B cell (primary cell): ENCODE measurements at regions not wholly inside any gene's neighbourhood (a gene's known extent, or its start where the extent isn't known, plus 50 kb on each side); places are given as distances from the start of the nearest gene placed in this dataset.

ENCODE experiments used
- ATAC-seq: fragments of 200-7000 bp; cut with Tn5 transposase; one replicate; pipeline ENCODE4 v1.10.0; 2021; ENCODE audit warnings: low read depth, mild to moderate bottlenecking, moderate number of reproducible peaks, moderate library complexity
- CTCF ChIA-PET: fragments of 350-600 bp; sonication (Branson Sonifier 250); formaldehyde crosslinking; loops from one replicate; lab custom pipeline; 2021; ENCODE audit warnings: antibody characterized with exemption, inconsistent platforms; lab: Charles Lee
- POLR2A ChIA-PET: fragments of 350-600 bp; sonication (Branson Sonifier 250); formaldehyde crosslinking; loops from one replicate; lab custom pipeline; 2021; ENCODE audit warnings: antibody characterized with exemption; lab: Charles Lee
- DNase-seq: peaks from one replicate; pipeline ENCODE4 v3.0.0; 2013
- H2AFZ ChIP-seq: 2 replicates; pipeline ENCODE4 v1.6.1; 2012; ENCODE audit warnings: mild to moderate bottlenecking, low read depth, low read length; ENCODE audit not compliant: insufficient read depth, poor library complexity, severe bottlenecking
- H3K27ac ChIP-seq, 2 donors: 1 replicate in 1 of 2; 2 replicates in 1 of 2; pipeline ENCODE4 v1.5.1; 2012 to 2013; ENCODE audit warnings: low read length in 2 of 2, mild to moderate bottlenecking in 2 of 2, moderate library complexity in 1 of 2
- H3K27me3 ChIP-seq, 4 experiments: fragments of 200-600 bp in 1 of 4; sonication (generic) in 1 of 4; replicated peaks in 1 of 4; 1 replicate in 2 of 4; 2 replicates in 2 of 4; pipeline versions ENCODE4 v1.6.1 to v1.7.0; 2013 to 2016; ENCODE audit warnings: low read length in 3 of 4, mild to moderate bottlenecking in 2 of 4, mixed read lengths in 1 of 4, moderate library complexity in 1 of 4; ENCODE audit not compliant: insufficient read depth in 4 of 4, control insufficient read depth in 3 of 4; ENCODE audit errors: control extremely low read depth in 1 of 4
- H3K36me3 ChIP-seq, 2 experiments: replicated peaks in 1 of 2; 1 replicate in 1 of 2; 2 replicates in 1 of 2; pipeline versions ENCODE4 v1.6.1 to v1.7.1; 2013; ENCODE audit warnings: low read length in 1 of 2; ENCODE audit not compliant: insufficient read depth in 2 of 2, control insufficient read depth in 1 of 2; ENCODE audit errors: control extremely low read depth in 1 of 2, extremely low read depth in 1 of 2
- H3K4me1 ChIP-seq, 2 donors: fragments of 200-600 bp in 1 of 2; sonication (generic) in 1 of 2; 1 replicate in 1 of 2; 2 replicates in 1 of 2; pipeline versions ENCODE4 v1.5.1 to v1.6.1; 2013 to 2017; ENCODE audit warnings: low read length in 2 of 2; ENCODE audit not compliant: control insufficient read depth in 2 of 2, insufficient read depth in 2 of 2
- H3K4me2 ChIP-seq: replicated peaks from 2 replicates; pipeline ENCODE3; 2012; ENCODE audit warnings: mild to moderate bottlenecking, low read depth, low read length; ENCODE audit not compliant: poor library complexity, severe bottlenecking
- H3K4me3 ChIP-seq, 5 experiments: fragments of 200-600 bp in 1 of 5; sonication (generic) in 1 of 5; 1 replicate in 3 of 5; 2 replicates in 2 of 5; pipeline versions ENCODE4 v1.5.1 to v1.7.0; 2011 to 2016; ENCODE audit warnings: low read length in 4 of 5, mild to moderate bottlenecking in 4 of 5, low read depth in 2 of 5, control low read depth in 1 of 5, moderate library complexity in 1 of 5; ENCODE audit not compliant: insufficient read depth in 1 of 5; ENCODE audit errors: control extremely low read depth in 1 of 5, extremely low read depth in 1 of 5
- H3K79me2 ChIP-seq: fragments of 200-600 bp; sonication (generic); one replicate; pipeline ENCODE4 v1.6.0; 2016; ENCODE audit warnings: low read length; ENCODE audit not compliant: control insufficient read depth, insufficient read depth
- H3K9ac ChIP-seq: fragments of 200-600 bp; sonication (generic); 2 replicates; pipeline ENCODE4 v1.6.1; 2017; ENCODE audit warnings: mild to moderate bottlenecking, low read length, moderate library complexity
- H3K9me3 ChIP-seq, 3 donors: one replicate each; pipeline versions ENCODE4 v1.6.1 to v1.7.1; 2013; ENCODE audit warnings: low read length in 2 of 3; ENCODE audit not compliant: control insufficient read depth in 2 of 3, insufficient read depth in 1 of 3; ENCODE audit errors: control extremely low read depth in 1 of 3
- H4K20me1 ChIP-seq: 2 replicates; pipeline ENCODE4 v1.6.0; 2012; ENCODE audit warnings: mild to moderate bottlenecking, low read length; ENCODE audit not compliant: insufficient read depth, control insufficient read depth, poor library complexity, severe bottlenecking
- H3K27ac Mint-ChIP-seq: one replicate; pipeline ENCODE4 v1.8.0; 2021; ENCODE audit warnings: mixed read lengths
- H3K27me3 Mint-ChIP-seq: one replicate; pipeline ENCODE4 v1.8.0; 2021; ENCODE audit warnings: mixed read lengths
- H3K4me1 Mint-ChIP-seq: one replicate; pipeline ENCODE4 v1.8.0; 2021; ENCODE audit warnings: mixed read lengths
- H3K4me3 Mint-ChIP-seq: one replicate; pipeline ENCODE4 v1.8.0; 2021; ENCODE audit warnings: mixed read lengths
- H3K9me3 Mint-ChIP-seq: one replicate; pipeline ENCODE4 v1.8.0; 2022; ENCODE audit warnings: mixed read lengths; ENCODE audit not compliant: insufficient read depth
- EZH2 ChIP-seq: IDR thresholded peaks from 2 replicates; pipeline ENCODE4 v1.6.1; 2012; ENCODE audit warnings: borderline replicate concordance, low read depth, mild to moderate bottlenecking, moderate library complexity, low read length; ENCODE audit not compliant: insufficient read depth, poor library complexity, severe bottlenecking
- WGBS: methylation state at CpG from one replicate; pipeline ENCODE4 v1.1.5; 2013; ENCODE audit warnings: missing lambda C conversion rate; ENCODE audit not compliant: insufficient coverage; 5-methylcytosine and 5-hydroxymethylcytosine counted together
- intact Hi-C: fragments of 100-400 bp; cut with micrococcal nuclease; formaldehyde crosslinking; loops from one replicate; pipeline ENCODE4 v1.10.0; 2022
- TF ChIP-seq, protein P1 (sequence below): fragments of 200-600 bp; IDR thresholded peaks from one replicate; pipeline ENCODE4 v1.8.0; 2022; ENCODE audit warnings: antibody characterized with exemption, mild to moderate bottlenecking

DNA sequence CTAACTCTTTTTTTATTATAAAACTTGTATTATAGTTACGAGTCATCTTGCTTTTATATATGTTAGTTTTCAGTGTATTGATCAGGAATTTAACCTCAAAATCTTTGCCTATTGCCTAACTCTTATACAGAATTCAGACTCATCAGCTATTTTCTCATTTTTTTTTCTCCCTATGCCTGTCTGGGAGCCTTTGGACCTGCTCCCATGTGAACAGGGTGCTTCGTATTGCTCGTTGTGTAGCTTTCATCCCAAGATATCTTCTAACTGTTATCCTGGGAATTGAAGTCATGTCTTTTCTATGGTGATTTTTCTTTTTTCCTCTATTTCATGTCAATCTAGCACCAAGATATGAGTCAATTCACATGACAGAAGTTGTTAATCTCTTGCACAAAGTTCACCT, 814.0 kb downstream of the SLC4A3 start:
- Mint-ChIP-seq H3K9me3 (peaks cover 4% of the 10 kb centered on the region), H3K27ac (no peak overlapping the region), H3K4me1 (no peaks in the 10 kb centered on the region), H3K27me3 (no peaks in the 10 kb centered on the region), H3K4me3 (no peak overlapping the region)
- TF ChIP-seq, protein P1, sequence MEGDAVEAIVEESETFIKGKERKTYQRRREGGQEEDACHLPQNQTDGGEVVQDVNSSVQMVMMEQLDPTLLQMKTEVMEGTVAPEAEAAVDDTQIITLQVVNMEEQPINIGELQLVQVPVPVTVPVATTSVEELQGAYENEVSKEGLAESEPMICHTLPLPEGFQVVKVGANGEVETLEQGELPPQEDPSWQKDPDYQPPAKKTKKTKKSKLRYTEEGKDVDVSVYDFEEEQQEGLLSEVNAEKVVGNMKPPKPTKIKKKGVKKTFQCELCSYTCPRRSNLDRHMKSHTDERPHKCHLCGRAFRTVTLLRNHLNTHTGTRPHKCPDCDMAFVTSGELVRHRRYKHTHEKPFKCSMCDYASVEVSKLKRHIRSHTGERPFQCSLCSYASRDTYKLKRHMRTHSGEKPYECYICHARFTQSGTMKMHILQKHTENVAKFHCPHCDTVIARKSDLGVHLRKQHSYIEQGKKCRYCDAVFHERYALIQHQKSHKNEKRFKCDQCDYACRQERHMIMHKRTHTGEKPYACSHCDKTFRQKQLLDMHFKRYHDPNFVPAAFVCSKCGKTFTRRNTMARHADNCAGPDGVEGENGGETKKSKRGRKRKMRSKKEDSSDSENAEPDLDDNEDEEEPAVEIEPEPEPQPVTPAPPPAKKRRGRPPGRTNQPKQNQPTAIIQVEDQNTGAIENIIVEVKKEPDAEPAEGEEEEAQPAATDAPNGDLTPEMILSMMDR: no peak
- TF ChIP-seq EZH2: no peak
- H3K27me3 ChIP-seq: no peaks in the 10 kb centered on the region
- no peak overlapping the region for H3K9ac ChIP-seq
- intact Hi-C loops: no loop called here
- ChIA-PET CTCF (no interaction called here), POLR2A (no interaction called here)
- no peak for ATAC-seq
- H3K4me2 ChIP-seq: no peak overlapping the region
- H3K36me3 ChIP-seq: no peaks in the 10 kb centered on the region
- H2AFZ ChIP-seq: no peak overlapping the region
- no peaks in the 10 kb centered on the region for H3K79me2 ChIP-seq
- H3K4me3 ChIP-seq: no peak overlapping the region
- H3K9me3 ChIP-seq: peaks cover 0 to 4% (median 0%) of the 10 kb centered on the region in 3 donors
- no peaks in the 10 kb centered on the region for H3K4me1 ChIP-seq
- no peak overlapping the region for H3K27ac ChIP-seq
- no CpG with 5 or more reads among the region's 3 CpGs for whole genome bisulfite sequencing
- no peaks in the 10 kb centered on the region for H4K20me1 ChIP-seq
- DNase-seq: no peak

DNA sequence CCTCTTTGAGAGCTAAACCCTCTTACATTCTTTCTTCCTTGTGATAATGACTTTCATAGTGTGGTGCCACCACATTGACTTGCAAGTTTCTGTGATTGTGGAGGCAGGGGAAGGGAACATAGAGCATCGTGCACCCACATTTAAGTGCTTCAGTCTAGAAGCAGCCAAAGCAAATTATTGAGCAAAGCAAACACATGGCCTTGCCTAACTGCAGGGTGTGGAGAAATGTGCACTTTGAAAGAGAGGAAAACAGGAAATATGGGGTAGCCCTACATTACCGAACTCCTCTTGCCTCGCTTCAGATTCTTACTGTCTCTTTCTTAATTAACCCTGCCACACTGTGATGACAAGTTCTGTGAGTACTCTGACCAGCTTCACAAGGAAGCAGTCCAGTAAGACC, 814.6 kb downstream of the SLC4A3 start:
- H3K36me3 ChIP-seq: no peaks in the 10 kb centered on the region
- H3K4me3 ChIP-seq: no peak overlapping the region
- Mint-ChIP-seq H3K27ac (no peak overlapping the region), H3K4me1 (no peaks in the 10 kb centered on the region), H3K9me3 (peaks cover 5% of the 10 kb centered on the region), H3K4me3 (no peak overlapping the region), H3K27me3 (no peaks in the 10 kb centered on the region)
- no peaks in the 10 kb centered on the region for H3K4me1 ChIP-seq
- H2AFZ ChIP-seq: no peak overlapping the region
- intact Hi-C loops: no loop called here
- no peak overlapping the region for H3K27ac ChIP-seq
- no peak for ATAC-seq
- TF ChIP-seq, protein P1: no peak
- no peak for TF ChIP-seq EZH2
- POLR2A ChIA-PET: no interaction called here
- no peaks in the 10 kb centered on the region for H4K20me1 ChIP-seq
- no peak overlapping the region for H3K4me2 ChIP-seq
- no peaks in the 10 kb centered on the region for H3K79me2 ChIP-seq
- CTCF ChIA-PET: no interaction called here
- no peaks in the 10 kb centered on the region for H3K27me3 ChIP-seq
- 73% methylated on average over 1 of the region's 3 CpGs for WGBS
- no peak for DNase-seq
- no peak overlapping the region for H3K9ac ChIP-seq
- H3K9me3 ChIP-seq: peaks cover 0 to 4% (median 0%) of the 10 kb centered on the region in 3 donors
